ENCODE measurements at regions not wholly inside any gene's neighbourhood (a gene's known extent, or its start where the extent isn't known, plus 50 kb on each side); places are given as distances from the start of the nearest gene placed in this dataset.

- DNase-seq (no peak), ATAC-seq (ENCODE audit: low read depth) (no peak)
- H3K4me3 Mint-ChIP-seq = no peak overlapping the region
- H3K27me3 Mint-ChIP-seq = no peaks in the 10 kb centered on the region
- intact Hi-C loops (cut with micrococcal nuclease) = no loop called here
- ChIA-PET CTCF (no interaction called here), POLR2A (no interaction called here)
- H3K27ac Mint-ChIP-seq = no peak overlapping the region
- no peaks in the 10 kb centered on the region for H3K4me1 Mint-ChIP-seq
- no peak for TF ChIP-seq CTCF (IDR thresholded peaks at IDR 0.05)
- H3K9me3 Mint-ChIP-seq = peaks cover 18% of the 10 kb centered on the region
- no peaks in the 10 kb centered on the region for H3K36me3 Mint-ChIP-seq (ENCODE audit: low read depth)
Observed at GRCh38 chr2:104240984-104241383, 612.9 kb upstream of the POU3F3 start.

- ChIA-PET CTCF (no interaction called here), POLR2A (no interaction called here)
- H3K4me1 Mint-ChIP-seq = no peaks in the 10 kb centered on the region
- intact Hi-C loops (cut with micrococcal nuclease) = no loop called here
- ATAC-seq (ENCODE audit: low read depth) (no peak), DNase-seq (no peak)
- no peak overlapping the region for H3K4me3 Mint-ChIP-seq
- no peak overlapping the region for H3K27ac Mint-ChIP-seq
- H3K27me3 Mint-ChIP-seq = no peaks in the 10 kb centered on the region
- no peak for TF ChIP-seq CTCF (IDR thresholded peaks at IDR 0.05)
- H3K36me3 Mint-ChIP-seq (ENCODE audit: low read depth) = no peaks in the 10 kb centered on the region
- peaks cover 3% of the 10 kb centered on the region for H3K9me3 Mint-ChIP-seq
Observed at GRCh38 chr2:104249629-104250028, 604.3 kb upstream of the POU3F3 start.

- ChIA-PET CTCF (no interaction called here), POLR2A (no interaction called here)
- Mint-ChIP-seq H3K36me3 (ENCODE audit: low read depth) (no peaks in the 10 kb centered on the region), H3K4me3 (no peak overlapping the region), H3K9me3 (peaks cover 3% of the 10 kb centered on the region), H3K27me3 (no peaks in the 10 kb centered on the region), H3K27ac (no peak overlapping the region), H3K4me1 (no peaks in the 10 kb centered on the region)
- ATAC-seq (ENCODE audit: low read depth) (no peak), DNase-seq (no peak)
- TF ChIP-seq CTCF (IDR thresholded peaks at IDR 0.05) = no peak
- intact Hi-C loops (cut with micrococcal nuclease) = no loop called here
Observed at GRCh38 chr2:104250635-104251034, 603.3 kb upstream of the POU3F3 start.

DNA sequence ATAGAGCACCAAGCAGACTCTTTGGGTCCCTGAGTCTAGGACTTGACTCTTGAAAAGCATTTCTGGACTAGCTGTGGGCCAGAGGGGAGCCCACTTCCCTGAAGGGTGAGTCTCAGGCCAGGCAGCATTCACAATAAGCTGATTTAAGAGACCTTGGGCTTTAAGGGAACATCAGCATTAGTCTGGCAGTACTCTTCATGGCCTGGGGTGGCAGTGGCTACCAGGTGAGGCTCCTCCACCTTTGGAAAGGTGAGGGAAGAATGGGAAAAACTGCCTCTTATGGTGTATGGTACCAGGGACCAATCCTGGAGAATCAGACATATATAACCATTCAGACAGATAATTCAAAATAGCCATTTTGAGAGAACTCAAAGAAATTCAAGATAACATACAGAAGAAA, 599.9 kb upstream of the POU3F3 start:
- CTCF ChIA-PET = no interaction called here
- DNase-seq (no peak), ATAC-seq (ENCODE audit: low read depth) (no peak)
- H3K9me3 Mint-ChIP-seq = peaks cover 9% of the 10 kb centered on the region
- H3K27ac Mint-ChIP-seq = no peak overlapping the region
- no peaks in the 10 kb centered on the region for H3K4me1 Mint-ChIP-seq
- no peak overlapping the region for H3K4me3 Mint-ChIP-seq
- TF ChIP-seq CTCF (IDR thresholded peaks at IDR 0.05) = no peak
- POLR2A ChIA-PET = no interaction called here
- intact Hi-C loops (cut with micrococcal nuclease) = no loop called here
- H3K36me3 Mint-ChIP-seq (ENCODE audit: low read depth) = no peaks in the 10 kb centered on the region
- no peaks in the 10 kb centered on the region for H3K27me3 Mint-ChIP-seq

DNA sequence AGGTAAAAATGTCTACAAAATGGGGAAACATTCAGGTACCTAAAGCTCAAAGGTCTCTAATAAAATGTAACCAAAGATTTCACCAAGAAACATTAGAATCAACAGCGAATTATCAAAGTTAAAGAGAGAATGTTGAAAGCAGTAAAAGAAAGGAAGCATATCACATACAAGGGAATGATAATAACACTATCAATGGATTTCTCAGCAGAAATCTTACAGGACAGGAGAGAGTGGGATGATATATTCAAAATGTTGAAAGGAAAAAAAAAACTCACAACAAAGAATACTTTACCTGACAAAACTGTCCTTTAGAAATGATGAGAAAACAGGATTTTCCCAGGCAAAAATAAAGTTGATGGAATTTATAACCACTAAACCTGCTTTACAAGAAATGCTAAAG, 591.2 kb upstream of the POU3F3 start:
- no peak for DNase-seq
- no peaks in the 10 kb centered on the region for H3K27me3 Mint-ChIP-seq
- H3K9me3 Mint-ChIP-seq = peaks cover 40% of the 10 kb centered on the region
- ChIA-PET POLR2A (no interaction called here), CTCF (no interaction called here)
- H3K4me3 Mint-ChIP-seq = no peak overlapping the region
- H3K27ac Mint-ChIP-seq = no peak overlapping the region
- intact Hi-C loops (cut with micrococcal nuclease) = no loop called here
- no peak for TF ChIP-seq CTCF (IDR thresholded peaks at IDR 0.05)
- ATAC-seq (ENCODE audit: low read depth) = no peak
- no peaks in the 10 kb centered on the region for H3K36me3 Mint-ChIP-seq (ENCODE audit: low read depth)
- no peaks in the 10 kb centered on the region for H3K4me1 Mint-ChIP-seq
